GM10266 (cell line): ENCODE measurements at regions not wholly inside any gene's neighbourhood (a gene's known extent, or its start where the extent isn't known, plus 50 kb on each side); places are given as distances from the start of the nearest gene placed in this dataset.

Experiments used
- DNase-seq: peaks from one replicate; pipeline ENCODE4 v3.0.0; 2012; ENCODE audit errors: extremely low spot score
- TF ChIP-seq, protein P1 (sequence below): IDR thresholded peaks from 2 replicates; pipeline ENCODE4 v1.5.1; 2012; ENCODE audit warnings: mild to moderate bottlenecking, low read depth; ENCODE audit not compliant: control insufficient read depth, insufficient read depth; ENCODE audit errors: missing control alignments

DNA sequence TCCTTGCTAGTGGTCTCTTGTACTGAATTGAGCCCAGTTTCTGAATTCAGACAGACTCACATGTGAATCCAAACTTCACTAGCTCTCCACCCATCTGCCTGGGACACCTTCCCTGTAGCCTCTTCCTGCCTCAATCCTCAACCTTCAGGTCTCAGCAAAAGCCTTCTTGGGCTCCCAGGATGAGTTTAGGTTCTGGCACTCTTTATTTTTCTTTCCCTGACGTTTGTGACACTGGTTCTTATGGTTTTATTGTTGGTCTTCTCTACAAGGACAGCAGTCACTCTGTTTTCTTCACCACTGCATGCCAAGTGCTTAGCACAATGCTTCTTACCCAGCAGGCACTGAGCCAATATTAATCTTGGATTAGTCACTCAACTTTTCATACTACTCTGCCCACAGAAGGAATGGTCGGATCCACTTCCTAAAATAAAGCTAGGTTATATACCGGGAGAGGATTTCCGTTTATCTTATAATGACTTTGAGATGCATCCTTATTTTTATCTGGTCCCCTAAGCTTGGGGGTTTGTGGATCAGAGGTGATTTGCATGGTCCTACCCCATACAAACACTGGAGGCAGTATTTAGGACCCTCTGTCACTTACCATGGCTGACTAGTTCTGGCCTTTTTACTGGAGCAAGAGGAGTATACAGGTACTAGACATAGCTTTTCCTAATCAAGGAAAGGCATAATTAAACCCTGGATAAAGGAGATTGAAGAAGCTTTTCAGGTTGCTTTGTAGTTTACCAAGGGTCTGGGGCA lies 186.3 kb downstream of the MYCN start:
- TF ChIP-seq, protein P1, sequence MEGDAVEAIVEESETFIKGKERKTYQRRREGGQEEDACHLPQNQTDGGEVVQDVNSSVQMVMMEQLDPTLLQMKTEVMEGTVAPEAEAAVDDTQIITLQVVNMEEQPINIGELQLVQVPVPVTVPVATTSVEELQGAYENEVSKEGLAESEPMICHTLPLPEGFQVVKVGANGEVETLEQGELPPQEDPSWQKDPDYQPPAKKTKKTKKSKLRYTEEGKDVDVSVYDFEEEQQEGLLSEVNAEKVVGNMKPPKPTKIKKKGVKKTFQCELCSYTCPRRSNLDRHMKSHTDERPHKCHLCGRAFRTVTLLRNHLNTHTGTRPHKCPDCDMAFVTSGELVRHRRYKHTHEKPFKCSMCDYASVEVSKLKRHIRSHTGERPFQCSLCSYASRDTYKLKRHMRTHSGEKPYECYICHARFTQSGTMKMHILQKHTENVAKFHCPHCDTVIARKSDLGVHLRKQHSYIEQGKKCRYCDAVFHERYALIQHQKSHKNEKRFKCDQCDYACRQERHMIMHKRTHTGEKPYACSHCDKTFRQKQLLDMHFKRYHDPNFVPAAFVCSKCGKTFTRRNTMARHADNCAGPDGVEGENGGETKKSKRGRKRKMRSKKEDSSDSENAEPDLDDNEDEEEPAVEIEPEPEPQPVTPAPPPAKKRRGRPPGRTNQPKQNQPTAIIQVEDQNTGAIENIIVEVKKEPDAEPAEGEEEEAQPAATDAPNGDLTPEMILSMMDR = no peak
- no peak for DNase-seq

DNA sequence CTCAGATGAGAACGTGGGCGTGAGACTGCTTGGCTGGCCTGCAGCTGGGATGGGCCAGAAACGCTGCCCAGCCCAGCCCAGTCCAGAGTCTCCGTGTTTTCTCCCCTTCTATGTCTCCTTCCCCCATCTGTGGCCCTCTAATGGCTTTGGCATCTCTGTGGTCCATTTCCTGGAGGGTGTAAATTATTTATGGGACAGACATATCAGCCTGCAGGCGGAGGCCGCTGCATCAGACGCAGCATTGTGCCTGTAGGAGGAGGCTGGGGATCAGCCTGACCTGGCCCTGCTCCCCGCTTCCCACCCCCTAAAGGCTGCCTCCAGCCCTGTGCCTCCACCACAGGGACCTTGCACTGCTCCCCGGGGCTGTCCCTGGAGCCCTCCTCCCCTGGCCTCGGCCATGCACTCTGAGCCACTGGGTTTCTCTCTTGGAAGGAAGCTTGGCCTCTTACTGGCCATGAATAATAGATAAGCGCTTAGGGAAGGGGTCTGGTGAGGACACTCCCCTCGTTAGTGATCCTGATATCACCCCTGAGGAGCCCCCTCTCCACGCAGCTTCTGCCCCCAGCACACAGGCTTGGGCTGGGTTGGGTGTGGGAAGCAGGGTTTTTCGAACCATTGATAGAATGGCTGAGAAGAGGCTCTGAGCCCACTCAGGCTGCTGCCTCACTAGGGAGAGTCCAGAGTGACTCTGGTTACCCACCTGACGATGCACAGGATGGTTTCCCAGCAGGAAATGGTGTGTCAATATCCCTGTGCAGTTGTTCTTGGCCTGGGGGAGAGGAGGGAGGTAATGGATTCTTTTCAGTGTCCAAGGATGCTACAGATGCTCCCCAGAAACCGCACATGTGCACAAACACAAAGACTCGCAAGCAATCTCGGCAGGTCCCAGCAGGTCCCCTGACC lies 185.5 kb downstream of the MYCN start:
- TF ChIP-seq, protein P1 = no peak
- DNase-seq = no peak

DNA sequence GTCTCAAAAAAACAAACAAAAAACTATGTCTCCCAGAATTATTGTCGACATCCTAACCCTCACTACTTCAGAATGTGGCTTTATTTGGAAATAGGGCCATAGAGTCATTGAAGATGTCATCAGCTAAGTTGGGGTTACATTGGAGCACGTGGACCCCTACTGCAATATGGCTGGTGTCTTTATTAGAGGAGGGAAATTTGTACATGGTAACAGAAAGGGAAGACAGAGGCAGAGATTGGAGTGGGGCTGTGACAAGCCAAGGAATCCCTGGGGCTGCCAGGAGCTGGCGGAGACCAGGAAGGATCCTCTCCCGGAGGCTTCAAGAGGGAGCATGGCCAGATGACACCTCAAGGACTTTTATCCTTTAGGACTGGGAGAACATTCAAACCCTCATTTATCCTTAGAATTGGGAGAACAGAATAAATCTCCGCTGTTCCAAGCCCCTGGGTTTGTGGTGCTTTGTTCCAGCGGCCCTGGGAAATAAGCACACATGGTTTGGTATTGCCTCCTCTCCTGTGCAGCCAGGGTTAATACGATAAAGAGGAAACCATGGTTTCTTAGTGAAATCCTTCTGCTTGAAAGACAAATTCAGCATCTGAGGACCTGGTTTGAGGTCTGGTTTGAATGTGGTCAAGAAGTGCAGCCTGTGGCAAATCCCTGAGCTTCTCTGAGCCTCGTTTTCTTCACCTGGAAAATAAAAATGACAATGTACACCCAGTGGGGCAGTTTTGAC lies 184.7 kb downstream of the MYCN start:
- TF ChIP-seq, protein P1 = no peak
- DNase-seq = no peak

GRCh38 chr2:16123856-16124780 lies 183.8 kb downstream of the MYCN start:
- no peak for DNase-seq
- TF ChIP-seq, protein P1 = no peak

GRCh38 chr2:16123421-16123820 lies 183.1 kb downstream of the MYCN start:
- DNase-seq = no peak
- TF ChIP-seq, protein P1 = no peak

- TF ChIP-seq, protein P1 = no peak
These were observed 182.2 kb downstream of the MYCN start for GRCh38 chr2:16122556-16122955.

More at GRCh38 chr2:16122556-16122955, 182.2 kb downstream of the MYCN start:
- no peak for DNase-seq
